ENCODE measurements at regions not wholly inside any gene's neighbourhood (a gene's known extent, or its start where the extent isn't known, plus 50 kb on each side); places are given as distances from the start of the nearest gene placed in this dataset.

DNA sequence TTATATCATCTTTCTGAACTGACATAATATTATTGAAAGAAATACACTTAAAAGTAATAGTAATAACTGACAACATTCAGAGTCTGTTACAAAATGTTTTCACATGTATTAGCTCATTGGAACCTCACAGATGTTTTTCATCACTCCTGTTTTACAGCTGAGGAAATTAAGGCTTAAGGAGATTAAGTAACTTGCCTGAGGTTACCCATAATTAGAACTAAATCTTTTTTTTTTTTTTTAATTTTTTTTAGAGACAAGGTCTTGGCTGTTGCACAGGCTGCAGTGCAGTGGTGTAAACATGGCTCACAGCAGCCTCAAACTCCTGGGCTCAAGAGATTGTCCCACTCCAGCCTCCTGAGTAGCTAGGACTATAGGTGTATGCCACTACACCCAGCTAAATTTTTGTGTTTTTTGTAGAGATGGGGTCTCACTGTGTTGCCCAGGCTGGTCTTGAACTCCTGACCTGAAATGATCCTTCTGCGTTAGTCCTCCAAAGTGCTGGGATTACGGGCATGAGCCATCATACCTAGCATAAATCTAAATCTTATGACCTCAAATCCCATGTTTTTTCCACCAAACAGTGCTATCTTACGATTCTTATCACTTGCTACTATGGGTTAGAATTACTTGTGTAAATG lies 64.7 kb upstream of the MACF1 start:
- no peaks in the 10 kb centered on the region for H3K9me3 Mint-ChIP-seq
- H3K27me3 Mint-ChIP-seq (ENCODE audit: low read depth), result no peaks in the 10 kb centered on the region
- H3K4me3 Mint-ChIP-seq, result no peak overlapping the region
- no peaks in the 10 kb centered on the region for H3K36me3 Mint-ChIP-seq (ENCODE audit: insufficient read depth)
- no peak for ATAC-seq
- H3K4me1 Mint-ChIP-seq (ENCODE audit: low read depth), result no peaks in the 10 kb centered on the region
- no peak for DNase-seq

DNA sequence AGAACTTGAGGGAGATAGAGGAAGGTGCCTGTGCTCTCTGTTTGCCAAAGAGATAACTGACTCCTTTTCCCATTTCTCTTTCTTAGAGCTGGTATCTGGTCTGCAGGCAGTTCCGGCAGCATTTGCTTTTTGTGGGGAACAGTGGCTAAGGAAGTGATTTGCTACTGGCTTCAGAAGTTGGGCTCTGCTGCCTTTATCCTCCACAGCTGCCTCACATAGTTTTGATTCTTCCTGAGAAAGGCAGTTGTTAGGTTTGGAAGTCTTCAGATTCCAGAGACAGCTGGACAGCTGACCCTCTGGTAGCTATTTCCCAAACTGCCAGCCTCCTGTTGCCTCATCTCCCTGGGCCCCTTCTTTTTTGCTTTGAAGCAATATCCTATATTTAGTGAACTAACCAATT lies 62.6 kb upstream of the MACF1 start:
- H3K9me3 Mint-ChIP-seq, result no peaks in the 10 kb centered on the region
- no peaks in the 10 kb centered on the region for H3K27me3 Mint-ChIP-seq (ENCODE audit: low read depth)
- no peak overlapping the region for H3K4me3 Mint-ChIP-seq
- no peaks in the 10 kb centered on the region for H3K36me3 Mint-ChIP-seq (ENCODE audit: insufficient read depth)
- ATAC-seq (no peak), DNase-seq (no peak)
- H3K4me1 Mint-ChIP-seq (ENCODE audit: low read depth), result no peaks in the 10 kb centered on the region

DNA sequence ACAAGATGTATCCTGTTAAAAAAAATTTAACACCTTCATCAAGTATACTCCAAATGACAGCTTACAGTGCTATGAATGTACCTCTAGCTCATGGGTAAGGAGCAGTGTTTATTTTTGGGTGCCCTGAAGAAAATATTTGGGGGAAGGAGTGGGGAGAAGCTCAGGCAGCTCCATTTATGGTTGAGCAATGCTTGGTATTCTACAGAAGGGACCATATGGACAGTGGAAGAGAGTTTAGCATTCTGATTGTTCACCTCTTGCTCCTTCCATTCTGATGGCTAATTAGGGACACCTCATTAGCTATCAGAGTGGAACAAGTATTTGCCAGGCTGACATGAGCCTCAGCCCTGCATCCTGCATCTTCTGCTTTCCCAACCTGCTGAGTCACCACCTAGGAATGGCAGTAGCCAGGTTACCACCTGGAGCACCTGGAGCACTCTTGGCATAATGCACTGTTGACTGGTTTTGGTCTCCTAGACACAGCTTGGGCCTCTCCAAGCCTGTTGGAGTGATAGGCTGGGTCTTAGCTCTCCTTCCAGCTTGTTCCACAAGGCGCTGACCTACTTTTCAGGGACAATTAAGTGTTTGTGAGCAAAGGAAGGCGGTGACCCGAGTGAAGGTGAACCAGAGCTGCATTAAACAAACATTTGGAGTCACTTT lies 62.0 kb upstream of the MACF1 start:
- ATAC-seq (no peak), DNase-seq (no peak)
- Mint-ChIP-seq H3K4me1 (ENCODE audit: low read depth) (no peaks in the 10 kb centered on the region), H3K9me3 (no peaks in the 10 kb centered on the region), H3K36me3 (ENCODE audit: insufficient read depth) (no peaks in the 10 kb centered on the region), H3K27me3 (ENCODE audit: low read depth) (peaks cover 4% of the 10 kb centered on the region), H3K4me3 (no peak overlapping the region)

DNA sequence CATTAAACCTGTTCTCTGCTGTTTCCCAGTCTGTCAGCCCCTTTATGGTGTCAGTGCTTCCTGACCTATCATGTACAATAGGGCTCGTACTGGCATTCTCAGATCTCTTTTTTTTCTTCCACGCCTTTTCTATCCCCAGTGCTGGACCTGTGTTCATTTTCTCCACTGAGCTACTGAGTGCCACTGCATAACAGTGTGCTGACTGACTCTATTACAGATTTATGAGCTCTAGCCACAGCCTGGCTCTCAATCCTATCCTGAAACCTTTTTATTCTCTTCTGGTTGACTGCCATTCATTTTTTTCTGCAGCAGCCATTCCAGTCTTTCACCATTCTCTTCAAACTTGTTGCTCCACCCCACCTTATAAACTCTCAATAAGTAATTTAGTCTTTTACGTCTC lies 59.6 kb upstream of the MACF1 start:
- H3K27me3 Mint-ChIP-seq (ENCODE audit: low read depth), result peaks cover 11% of the 10 kb centered on the region
- ATAC-seq (no peak), DNase-seq (no peak)
- no peaks in the 10 kb centered on the region for H3K36me3 Mint-ChIP-seq (ENCODE audit: insufficient read depth)
- H3K4me1 Mint-ChIP-seq (ENCODE audit: low read depth), result no peaks in the 10 kb centered on the region
- H3K9me3 Mint-ChIP-seq, result no peaks in the 10 kb centered on the region
- H3K4me3 Mint-ChIP-seq, result no peak overlapping the region

DNA sequence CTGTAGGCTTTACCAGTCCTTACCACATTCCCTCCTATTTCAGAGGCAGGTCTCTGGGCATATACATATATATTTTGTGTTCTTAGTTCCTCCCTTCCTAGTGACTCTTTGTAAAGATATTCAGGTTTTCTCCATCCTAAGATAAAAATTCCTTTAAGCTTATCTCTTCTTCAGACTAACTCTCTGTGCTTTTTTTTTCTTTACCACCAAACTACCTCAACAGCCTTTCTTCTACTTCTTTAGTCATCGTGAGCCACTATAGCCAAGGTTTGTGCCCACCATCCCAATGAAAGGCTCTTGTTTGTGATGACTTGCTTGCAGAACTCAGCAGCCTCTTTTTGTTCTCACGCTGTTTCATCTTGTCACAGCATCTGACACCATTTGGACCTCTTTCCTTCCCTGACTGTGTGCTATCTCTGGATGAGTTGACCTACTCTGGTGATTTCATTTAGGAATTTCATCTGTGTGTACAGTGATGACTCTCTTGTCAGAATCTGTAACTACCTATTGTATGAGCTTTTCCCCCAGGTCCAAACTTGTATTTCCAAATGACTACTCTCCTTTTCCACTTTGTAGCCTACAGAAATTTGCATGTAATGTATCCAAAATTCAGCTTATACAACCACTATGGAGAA lies 59.0 kb upstream of the MACF1 start:
- H3K4me1 Mint-ChIP-seq (ENCODE audit: low read depth), result no peaks in the 10 kb centered on the region
- H3K4me3 Mint-ChIP-seq, result no peak overlapping the region
- H3K27me3 Mint-ChIP-seq (ENCODE audit: low read depth), result peaks cover 11% of the 10 kb centered on the region
- no peak for ATAC-seq
- H3K36me3 Mint-ChIP-seq (ENCODE audit: insufficient read depth), result no peaks in the 10 kb centered on the region
- H3K9me3 Mint-ChIP-seq, result no peaks in the 10 kb centered on the region
- no peak for DNase-seq

DNA sequence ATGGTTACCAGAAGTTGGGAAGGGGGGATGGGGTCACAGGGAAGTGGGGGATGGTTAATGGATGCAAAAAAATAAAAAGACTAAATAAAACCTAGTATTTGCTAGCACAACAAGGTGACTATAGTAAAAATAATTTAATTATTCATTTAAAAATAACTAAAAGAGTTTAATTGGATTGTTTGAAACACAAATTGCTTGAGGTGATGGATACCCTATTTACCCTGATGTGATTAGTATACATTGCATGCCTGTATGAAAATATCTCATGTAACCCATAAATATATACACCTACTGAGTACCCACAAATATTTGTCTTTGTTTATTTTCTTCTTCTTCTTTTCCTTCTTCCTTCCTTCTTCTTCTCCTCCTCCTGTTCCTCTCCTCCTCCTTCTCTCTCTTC lies 57.8 kb upstream of the MACF1 start:
- peaks cover 11% of the 10 kb centered on the region for H3K27me3 Mint-ChIP-seq (ENCODE audit: low read depth)
- no peak overlapping the region for H3K4me3 Mint-ChIP-seq
- no peak for ATAC-seq
- no peak for DNase-seq
- H3K9me3 Mint-ChIP-seq, result no peaks in the 10 kb centered on the region
- H3K36me3 Mint-ChIP-seq (ENCODE audit: insufficient read depth), result peaks cover 2% of the 10 kb centered on the region
- H3K4me1 Mint-ChIP-seq (ENCODE audit: low read depth), result no peaks in the 10 kb centered on the region

DNA sequence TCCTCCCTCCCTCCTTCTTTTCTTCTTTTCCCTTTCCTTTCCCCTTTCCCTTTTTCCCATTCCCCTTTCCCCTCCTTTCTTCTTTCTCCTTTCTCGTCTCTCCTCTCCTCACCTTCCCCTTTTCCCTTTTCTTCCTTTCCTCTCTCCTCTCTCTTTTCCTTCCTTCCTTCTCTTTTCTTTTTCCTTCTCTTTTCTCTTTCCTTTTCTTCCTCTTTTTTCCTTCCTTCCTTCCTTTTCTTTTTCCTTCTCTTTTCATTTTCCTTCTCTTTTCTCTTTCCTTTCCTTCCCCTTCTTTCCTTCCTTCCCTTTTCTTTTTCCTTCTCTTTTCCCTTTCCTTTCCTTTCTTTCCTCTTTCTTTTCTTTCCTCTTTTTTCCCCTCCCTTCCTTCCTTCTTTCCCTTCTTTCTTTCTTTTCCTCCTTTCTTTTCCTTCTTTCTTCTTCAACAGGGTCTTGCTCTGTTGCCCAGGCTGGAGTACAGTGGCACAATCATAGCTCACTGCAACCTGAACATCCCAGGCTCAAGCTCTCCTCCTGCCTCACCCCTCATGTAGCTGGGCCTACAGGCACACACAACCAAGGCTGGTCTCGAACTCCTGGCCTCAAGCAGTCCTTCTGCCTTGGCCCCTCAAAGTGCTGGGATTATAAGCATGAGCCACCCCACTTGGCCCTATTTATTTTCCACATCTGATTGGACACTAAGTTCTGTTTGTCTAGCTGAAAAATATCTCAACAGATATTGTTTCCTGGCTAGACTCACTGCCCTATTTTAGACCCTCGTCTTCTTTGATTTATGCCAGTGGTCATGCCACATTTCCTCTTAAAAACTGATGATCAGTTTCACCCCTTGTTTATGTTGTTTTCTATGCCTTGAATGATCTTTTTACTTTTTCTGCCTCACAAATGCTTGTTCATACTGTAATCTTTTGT lies 57.1 kb upstream of the MACF1 start:
- H3K9me3 Mint-ChIP-seq, result no peaks in the 10 kb centered on the region
- H3K36me3 Mint-ChIP-seq (ENCODE audit: insufficient read depth), result peaks cover 2% of the 10 kb centered on the region
- no peaks in the 10 kb centered on the region for H3K4me1 Mint-ChIP-seq (ENCODE audit: low read depth)
- no peak for DNase-seq
- H3K27me3 Mint-ChIP-seq (ENCODE audit: low read depth), result peaks cover 11% of the 10 kb centered on the region
- ATAC-seq, result no peak
- H3K4me3 Mint-ChIP-seq, result no peak overlapping the region

DNA sequence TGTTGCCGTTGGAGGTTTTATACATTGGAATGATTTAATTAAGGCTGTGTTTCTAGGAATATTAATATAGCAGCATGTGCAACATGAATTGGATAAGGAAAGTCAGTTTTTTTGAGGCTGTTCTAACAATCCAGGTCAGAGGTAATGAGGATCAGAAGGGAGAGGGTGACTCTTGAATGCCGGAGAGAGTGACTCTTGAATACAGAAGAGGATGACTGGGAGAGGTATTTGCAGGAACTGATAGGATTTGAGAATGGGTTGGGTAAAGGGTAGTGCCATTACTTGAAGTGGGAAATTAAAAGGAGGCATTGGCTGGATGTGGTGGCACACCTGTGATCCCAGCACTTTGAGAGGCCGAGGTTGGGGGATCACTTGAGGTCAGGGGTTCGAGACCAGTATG lies 55.6 kb upstream of the MACF1 start:
- no peak overlapping the region for H3K4me3 Mint-ChIP-seq
- no peak for DNase-seq
- H3K27me3 Mint-ChIP-seq (ENCODE audit: low read depth), result peaks cover 11% of the 10 kb centered on the region
- ATAC-seq, result no peak
- H3K4me1 Mint-ChIP-seq (ENCODE audit: low read depth), result no peaks in the 10 kb centered on the region
- peaks cover 2% of the 10 kb centered on the region for H3K36me3 Mint-ChIP-seq (ENCODE audit: insufficient read depth)
- H3K9me3 Mint-ChIP-seq, result no peaks in the 10 kb centered on the region

DNA sequence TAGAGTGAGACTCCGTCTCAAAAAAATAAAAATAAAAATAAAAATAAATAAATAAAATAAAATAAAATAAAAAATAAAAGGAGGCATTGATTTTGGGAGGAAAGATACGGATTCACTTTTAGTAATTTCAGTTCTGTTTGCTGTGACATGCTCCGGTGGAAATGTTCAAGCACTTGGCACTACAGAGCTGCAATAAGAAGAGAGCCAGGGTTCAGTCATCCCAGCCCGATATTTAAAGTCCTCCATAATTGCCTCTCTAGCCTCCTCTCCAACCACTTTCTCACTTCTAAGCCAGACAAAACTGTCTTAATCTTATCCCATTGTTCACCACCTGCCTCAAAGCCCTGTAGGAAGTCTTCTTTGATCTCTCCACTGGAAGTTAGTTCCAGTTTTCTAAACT lies 55.0 kb upstream of the MACF1 start:
- no peaks in the 10 kb centered on the region for H3K9me3 Mint-ChIP-seq
- ATAC-seq, result no peak
- peaks cover 2% of the 10 kb centered on the region for H3K36me3 Mint-ChIP-seq (ENCODE audit: insufficient read depth)
- H3K4me3 Mint-ChIP-seq, result no peak overlapping the region
- H3K27me3 Mint-ChIP-seq (ENCODE audit: low read depth), result peaks cover 11% of the 10 kb centered on the region
- no peak for DNase-seq
- H3K4me1 Mint-ChIP-seq (ENCODE audit: low read depth), result no peaks in the 10 kb centered on the region

DNA sequence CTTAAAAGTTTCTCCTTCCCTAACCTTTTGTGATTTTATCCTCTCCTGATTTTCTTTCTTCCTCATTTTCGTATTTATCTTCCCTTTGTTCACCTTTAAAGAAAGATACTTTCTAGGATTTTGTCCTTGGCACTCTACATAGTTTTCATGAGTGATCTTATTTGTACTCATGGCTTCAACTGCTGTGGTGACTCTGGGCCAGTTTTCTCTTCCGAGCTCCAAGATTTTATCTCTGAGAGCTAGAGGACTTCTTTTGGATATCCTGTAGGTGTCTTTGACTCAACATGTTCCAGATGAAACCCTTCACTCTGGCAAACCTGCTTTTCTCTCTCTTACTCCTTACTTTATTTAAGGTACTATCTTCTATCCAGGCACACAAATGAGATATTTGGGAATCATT lies 53.7 kb upstream of the MACF1 start:
- peaks cover 6% of the 10 kb centered on the region for H3K4me1 Mint-ChIP-seq (ENCODE audit: low read depth)
- H3K9me3 Mint-ChIP-seq, result no peaks in the 10 kb centered on the region
- no peak overlapping the region for H3K4me3 Mint-ChIP-seq
- no peak for ATAC-seq
- DNase-seq, result no peak
- H3K27me3 Mint-ChIP-seq (ENCODE audit: low read depth), result peaks cover 11% of the 10 kb centered on the region
- H3K36me3 Mint-ChIP-seq (ENCODE audit: insufficient read depth), result peaks cover 2% of the 10 kb centered on the region

DNA sequence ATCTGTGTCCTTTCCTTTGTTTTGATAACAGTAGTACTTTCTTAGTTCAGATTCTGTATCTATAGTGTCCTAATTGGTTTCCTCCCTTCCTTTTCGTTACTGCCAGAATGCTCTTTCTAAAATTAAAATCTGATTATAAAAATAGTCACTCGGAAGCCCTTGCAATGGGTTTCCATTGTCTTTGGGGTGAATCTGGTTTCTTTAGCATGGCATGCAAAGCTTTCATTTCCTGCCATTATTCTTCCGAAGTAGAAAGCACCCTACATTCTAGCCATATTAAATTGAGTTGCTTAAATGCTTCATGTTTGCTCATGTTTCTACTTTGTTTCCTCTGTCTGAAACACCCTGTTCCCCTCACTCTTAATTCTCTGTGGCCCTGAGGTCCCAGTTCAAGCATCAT lies 53.2 kb upstream of the MACF1 start:
- ATAC-seq (no peak), DNase-seq (no peak)
- Mint-ChIP-seq H3K27me3 (ENCODE audit: low read depth) (peaks cover 11% of the 10 kb centered on the region), H3K36me3 (ENCODE audit: insufficient read depth) (peaks cover 2% of the 10 kb centered on the region), H3K9me3 (no peaks in the 10 kb centered on the region), H3K4me1 (ENCODE audit: low read depth) (peaks cover 6% of the 10 kb centered on the region), H3K4me3 (no peak overlapping the region)

DNA sequence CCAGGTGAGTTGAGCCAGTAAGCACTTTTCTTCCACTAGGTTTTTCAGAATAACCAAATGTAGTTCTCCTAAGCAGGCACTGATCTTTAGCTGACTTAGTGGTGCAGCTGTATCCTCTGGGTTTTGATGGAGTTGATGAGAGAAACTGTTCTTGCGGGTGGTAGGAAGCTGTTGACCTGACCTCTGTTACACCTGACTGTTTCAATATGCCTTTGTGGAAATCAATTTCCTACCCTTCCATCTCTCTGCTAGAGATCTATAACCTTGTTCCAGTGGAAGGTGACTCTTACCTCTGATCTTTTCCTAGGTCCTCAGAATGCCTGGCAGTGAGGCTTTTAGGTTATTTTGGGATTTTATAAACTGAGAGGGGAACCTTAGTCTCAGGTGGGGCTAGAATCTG lies 51.6 kb upstream of the MACF1 start:
- Mint-ChIP-seq H3K9me3 (no peaks in the 10 kb centered on the region), H3K27me3 (ENCODE audit: low read depth) (peaks cover 4% of the 10 kb centered on the region), H3K4me3 (no peak overlapping the region), H3K4me1 (ENCODE audit: low read depth) (peaks cover 6% of the 10 kb centered on the region), H3K36me3 (ENCODE audit: insufficient read depth) (peaks cover 2% of the 10 kb centered on the region)
- DNase-seq, result no peak
- ATAC-seq, result no peak

DNA sequence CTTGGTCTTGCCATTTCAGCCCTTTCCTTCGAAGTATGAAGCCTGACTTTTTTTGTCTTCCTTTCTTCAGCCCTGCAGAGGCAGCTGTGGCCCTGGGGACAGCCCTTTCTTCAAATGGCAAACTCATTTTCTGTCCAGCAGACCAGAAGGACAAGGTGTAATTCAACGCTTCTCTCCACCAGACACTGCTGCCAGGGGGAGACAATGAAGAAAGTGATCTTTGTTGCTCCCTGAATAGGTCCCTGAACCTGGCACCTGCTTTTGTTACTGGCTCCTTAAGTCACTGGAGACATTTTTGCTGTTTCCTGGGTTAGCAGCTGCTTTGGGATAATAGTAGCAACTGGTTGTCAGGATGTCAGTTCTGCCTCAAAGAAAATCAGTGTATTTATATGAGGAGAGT lies 50.8 kb upstream of the MACF1 start:
- Mint-ChIP-seq H3K36me3 (ENCODE audit: insufficient read depth) (peaks cover 2% of the 10 kb centered on the region), H3K27me3 (ENCODE audit: low read depth) (peaks cover 4% of the 10 kb centered on the region), H3K4me1 (ENCODE audit: low read depth) (peaks cover 6% of the 10 kb centered on the region), H3K4me3 (no peak overlapping the region), H3K9me3 (no peaks in the 10 kb centered on the region)
- no peak for DNase-seq
- ATAC-seq, result no peak

DNA sequence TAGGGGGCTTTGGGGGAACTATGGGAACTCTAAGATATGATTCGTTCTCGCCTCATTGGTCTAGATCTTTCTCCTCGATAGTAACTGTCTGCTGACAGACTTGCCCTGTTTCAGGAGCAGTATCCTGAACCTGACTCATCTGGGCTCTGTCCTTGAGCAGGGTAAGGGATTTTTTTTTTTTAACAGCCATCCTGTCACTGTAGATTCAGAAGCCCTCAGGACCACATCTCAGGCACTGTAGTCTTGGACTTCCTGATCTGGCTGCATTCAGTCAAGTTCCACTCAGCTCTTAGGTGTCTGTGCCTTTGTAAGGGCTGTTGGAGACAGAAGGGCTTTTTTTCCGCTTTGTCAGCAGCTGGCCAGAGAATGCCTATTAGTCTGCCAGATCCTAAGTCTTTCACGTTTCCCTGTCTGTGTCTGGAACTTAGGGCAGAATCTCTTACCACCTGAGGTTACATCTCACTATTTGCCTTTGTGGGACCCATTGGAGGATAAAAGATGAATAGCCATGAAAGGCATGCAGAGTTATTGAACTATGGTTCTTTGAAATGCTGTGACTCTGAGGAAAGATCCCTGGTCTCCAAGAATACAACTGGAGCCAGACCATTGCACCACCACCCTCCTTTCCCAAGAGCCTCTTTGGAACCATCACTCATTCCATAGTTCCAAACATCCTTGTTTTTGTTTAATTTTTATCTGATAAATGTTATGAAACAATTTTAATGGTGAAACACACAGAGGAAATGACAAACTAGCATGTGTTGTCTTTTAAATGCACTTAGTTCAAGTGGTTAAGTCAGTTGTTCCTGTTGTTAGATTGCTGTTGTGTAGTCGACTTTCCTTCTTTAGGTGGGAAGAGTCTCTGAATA lies 49.7 kb upstream of the MACF1 start:
- Mint-ChIP-seq H3K4me1 (ENCODE audit: low read depth) (peaks cover 6% of the 10 kb centered on the region), H3K27me3 (ENCODE audit: low read depth) (no peaks in the 10 kb centered on the region), H3K36me3 (ENCODE audit: insufficient read depth) (peaks cover 2% of the 10 kb centered on the region), H3K4me3 (no peak overlapping the region), H3K9me3 (no peaks in the 10 kb centered on the region)
- ATAC-seq, result no peak
- no peak for DNase-seq
